ENCODE measurements at regions not wholly inside any gene's neighbourhood (a gene's known extent, or its start where the extent isn't known, plus 50 kb on each side); places are given as distances from the start of the nearest gene placed in this dataset.

- no peaks in the 10 kb centered on the region for H3K36me3 ChIP-seq (ENCODE audit: control insufficient read depth in 2 of 2, insufficient read depth in 2 of 2, low read length in 2 of 2)
- no peak overlapping the region for H3K9ac ChIP-seq (ENCODE audit: low read depth in 1 of 2, low read length in 2 of 2)
- no peaks in the 10 kb centered on the region for H3K4me1 ChIP-seq (ENCODE audit: control insufficient read depth in 2 of 2, insufficient read depth in 2 of 2, low read length in 2 of 2)
- no peak overlapping the region for H3K27ac ChIP-seq (ENCODE audit: low read depth in 2 of 2, low read length in 2 of 2)
- no peaks in the 10 kb centered on the region for H3K27me3 ChIP-seq (ENCODE audit: control insufficient read depth in 2 of 2, insufficient read depth in 2 of 2, low read length in 2 of 2)
- no peak overlapping the region for H3K4me3 ChIP-seq (ENCODE audit: low read length in 2 of 2)
- H3K9me3 ChIP-seq (ENCODE audit: control insufficient read depth in 2 of 2, low read length in 2 of 2) = no peaks in the 10 kb centered on the region
These were observed 374.7 kb downstream of the CD109 start for GRCh38 chr6:74070711-74071110.

- Histone ChIP-seq H3K9me3 (ENCODE audit: control insufficient read depth in 2 of 2, low read length in 2 of 2) (no peaks in the 10 kb centered on the region), H3K27ac (ENCODE audit: low read depth in 2 of 2, low read length in 2 of 2) (no peak overlapping the region), H3K9ac (ENCODE audit: low read depth in 1 of 2, low read length in 2 of 2) (no peak overlapping the region), H3K4me3 (ENCODE audit: low read length in 2 of 2) (no peak overlapping the region), H3K4me1 (ENCODE audit: control insufficient read depth in 2 of 2, insufficient read depth in 2 of 2, low read length in 2 of 2) (no peaks in the 10 kb centered on the region), H3K36me3 (ENCODE audit: control insufficient read depth in 2 of 2, insufficient read depth in 2 of 2, low read length in 2 of 2) (no peaks in the 10 kb centered on the region), H3K27me3 (ENCODE audit: control insufficient read depth in 2 of 2, insufficient read depth in 2 of 2, low read length in 2 of 2) (no peaks in the 10 kb centered on the region)
These were observed 374.1 kb downstream of the CD109 start for GRCh38 chr6:74070091-74070490.

GRCh38 chr6:74069089-74069581 lies 373.1 kb downstream of the CD109 start:
- no peaks in the 10 kb centered on the region for H3K27me3 ChIP-seq (ENCODE audit: control insufficient read depth in 2 of 2, insufficient read depth in 2 of 2, low read length in 2 of 2)
- H3K9ac ChIP-seq (ENCODE audit: low read depth in 1 of 2, low read length in 2 of 2) = no peak overlapping the region
- H3K36me3 ChIP-seq (ENCODE audit: control insufficient read depth in 2 of 2, insufficient read depth in 2 of 2, low read length in 2 of 2) = no peaks in the 10 kb centered on the region
- no peaks in the 10 kb centered on the region for H3K4me1 ChIP-seq (ENCODE audit: control insufficient read depth in 2 of 2, insufficient read depth in 2 of 2, low read length in 2 of 2)
- H3K27ac ChIP-seq (ENCODE audit: low read depth in 2 of 2, low read length in 2 of 2) = no peak overlapping the region
- no peaks in the 10 kb centered on the region for H3K9me3 ChIP-seq (ENCODE audit: control insufficient read depth in 2 of 2, low read length in 2 of 2)
- H3K4me3 ChIP-seq (ENCODE audit: low read length in 2 of 2) = no peak overlapping the region

GRCh38 chr6:74066168-74066871 lies 370.3 kb downstream of the CD109 start:
- Histone ChIP-seq H3K36me3 (ENCODE audit: control insufficient read depth in 2 of 2, insufficient read depth in 2 of 2, low read length in 2 of 2) (no peaks in the 10 kb centered on the region), H3K4me1 (ENCODE audit: control insufficient read depth in 2 of 2, insufficient read depth in 2 of 2, low read length in 2 of 2) (no peaks in the 10 kb centered on the region), H3K4me3 (ENCODE audit: low read length in 2 of 2) (no peak overlapping the region), H3K27ac (ENCODE audit: low read depth in 2 of 2, low read length in 2 of 2) (no peak overlapping the region), H3K9me3 (ENCODE audit: control insufficient read depth in 2 of 2, low read length in 2 of 2) (no peaks in the 10 kb centered on the region), H3K27me3 (ENCODE audit: control insufficient read depth in 2 of 2, insufficient read depth in 2 of 2, low read length in 2 of 2) (no peaks in the 10 kb centered on the region), H3K9ac (ENCODE audit: low read depth in 1 of 2, low read length in 2 of 2) (no peak overlapping the region)

GRCh38 chr6:74065705-74066104 lies 369.7 kb downstream of the CD109 start:
- H3K9me3 ChIP-seq (ENCODE audit: control insufficient read depth in 2 of 2, low read length in 2 of 2) = no peaks in the 10 kb centered on the region
- no peak overlapping the region for H3K9ac ChIP-seq (ENCODE audit: low read depth in 1 of 2, low read length in 2 of 2)
- H3K27me3 ChIP-seq (ENCODE audit: control insufficient read depth in 2 of 2, insufficient read depth in 2 of 2, low read length in 2 of 2) = no peaks in the 10 kb centered on the region
- H3K4me3 ChIP-seq (ENCODE audit: low read length in 2 of 2) = no peak overlapping the region
- H3K27ac ChIP-seq (ENCODE audit: low read depth in 2 of 2, low read length in 2 of 2) = no peak overlapping the region
- H3K4me1 ChIP-seq (ENCODE audit: control insufficient read depth in 2 of 2, insufficient read depth in 2 of 2, low read length in 2 of 2) = no peaks in the 10 kb centered on the region
- H3K36me3 ChIP-seq (ENCODE audit: control insufficient read depth in 2 of 2, insufficient read depth in 2 of 2, low read length in 2 of 2) = no peaks in the 10 kb centered on the region

- no peak overlapping the region for H3K4me3 ChIP-seq (ENCODE audit: low read length in 2 of 2)
- no peak overlapping the region for H3K27ac ChIP-seq (ENCODE audit: low read depth in 2 of 2, low read length in 2 of 2)
- H3K4me1 ChIP-seq (ENCODE audit: control insufficient read depth in 2 of 2, insufficient read depth in 2 of 2, low read length in 2 of 2) = no peaks in the 10 kb centered on the region
- no peak overlapping the region for H3K9ac ChIP-seq (ENCODE audit: low read depth in 1 of 2, low read length in 2 of 2)
- H3K27me3 ChIP-seq (ENCODE audit: control insufficient read depth in 2 of 2, insufficient read depth in 2 of 2, low read length in 2 of 2) = no peaks in the 10 kb centered on the region
- no peaks in the 10 kb centered on the region for H3K9me3 ChIP-seq (ENCODE audit: control insufficient read depth in 2 of 2, low read length in 2 of 2)
- H3K36me3 ChIP-seq (ENCODE audit: control insufficient read depth in 2 of 2, insufficient read depth in 2 of 2, low read length in 2 of 2) = no peaks in the 10 kb centered on the region
These were observed 367.4 kb downstream of the CD109 start for GRCh38 chr6:74063391-74063790.

- Histone ChIP-seq H3K27me3 (ENCODE audit: control insufficient read depth in 2 of 2, insufficient read depth in 2 of 2, low read length in 2 of 2) (no peaks in the 10 kb centered on the region), H3K9ac (ENCODE audit: low read depth in 1 of 2, low read length in 2 of 2) (no peak overlapping the region), H3K9me3 (ENCODE audit: control insufficient read depth in 2 of 2, low read length in 2 of 2) (no peaks in the 10 kb centered on the region), H3K4me3 (ENCODE audit: low read length in 2 of 2) (no peak overlapping the region), H3K4me1 (ENCODE audit: control insufficient read depth in 2 of 2, insufficient read depth in 2 of 2, low read length in 2 of 2) (no peaks in the 10 kb centered on the region), H3K36me3 (ENCODE audit: control insufficient read depth in 2 of 2, insufficient read depth in 2 of 2, low read length in 2 of 2) (no peaks in the 10 kb centered on the region), H3K27ac (ENCODE audit: low read depth in 2 of 2, low read length in 2 of 2) (no peak overlapping the region)
These were observed 365.2 kb downstream of the CD109 start for GRCh38 chr6:74061201-74061600.

GRCh38 chr6:74060354-74060753 lies 364.4 kb downstream of the CD109 start:
- Histone ChIP-seq H3K27ac (ENCODE audit: low read depth in 2 of 2, low read length in 2 of 2) (no peak overlapping the region), H3K9ac (ENCODE audit: low read depth in 1 of 2, low read length in 2 of 2) (no peak overlapping the region), H3K9me3 (ENCODE audit: control insufficient read depth in 2 of 2, low read length in 2 of 2) (no peaks in the 10 kb centered on the region), H3K4me3 (ENCODE audit: low read length in 2 of 2) (no peak overlapping the region), H3K27me3 (ENCODE audit: control insufficient read depth in 2 of 2, insufficient read depth in 2 of 2, low read length in 2 of 2) (no peaks in the 10 kb centered on the region), H3K36me3 (ENCODE audit: control insufficient read depth in 2 of 2, insufficient read depth in 2 of 2, low read length in 2 of 2) (no peaks in the 10 kb centered on the region), H3K4me1 (ENCODE audit: control insufficient read depth in 2 of 2, insufficient read depth in 2 of 2, low read length in 2 of 2) (no peaks in the 10 kb centered on the region)

GRCh38 chr6:74058606-74059005 lies 362.6 kb downstream of the CD109 start:
- no peak overlapping the region for H3K4me3 ChIP-seq (ENCODE audit: low read length in 2 of 2)
- no peak overlapping the region for H3K27ac ChIP-seq (ENCODE audit: low read depth in 2 of 2, low read length in 2 of 2)
- no peaks in the 10 kb centered on the region for H3K4me1 ChIP-seq (ENCODE audit: control insufficient read depth in 2 of 2, insufficient read depth in 2 of 2, low read length in 2 of 2)
- no peaks in the 10 kb centered on the region for H3K27me3 ChIP-seq (ENCODE audit: control insufficient read depth in 2 of 2, insufficient read depth in 2 of 2, low read length in 2 of 2)
- no peak overlapping the region for H3K9ac ChIP-seq (ENCODE audit: low read depth in 1 of 2, low read length in 2 of 2)
- H3K36me3 ChIP-seq (ENCODE audit: control insufficient read depth in 2 of 2, insufficient read depth in 2 of 2, low read length in 2 of 2) = no peaks in the 10 kb centered on the region
- H3K9me3 ChIP-seq (ENCODE audit: control insufficient read depth in 2 of 2, low read length in 2 of 2) = no peaks in the 10 kb centered on the region

GRCh38 chr6:74057326-74057725 lies 361.3 kb downstream of the CD109 start:
- Histone ChIP-seq H3K27ac (ENCODE audit: low read depth in 2 of 2, low read length in 2 of 2) (no peak overlapping the region), H3K4me3 (ENCODE audit: low read length in 2 of 2) (no peak overlapping the region), H3K9me3 (ENCODE audit: control insufficient read depth in 2 of 2, low read length in 2 of 2) (no peaks in the 10 kb centered on the region), H3K9ac (ENCODE audit: low read depth in 1 of 2, low read length in 2 of 2) (no peak overlapping the region), H3K4me1 (ENCODE audit: control insufficient read depth in 2 of 2, insufficient read depth in 2 of 2, low read length in 2 of 2) (no peaks in the 10 kb centered on the region), H3K27me3 (ENCODE audit: control insufficient read depth in 2 of 2, insufficient read depth in 2 of 2, low read length in 2 of 2) (no peaks in the 10 kb centered on the region), H3K36me3 (ENCODE audit: control insufficient read depth in 2 of 2, insufficient read depth in 2 of 2, low read length in 2 of 2) (no peaks in the 10 kb centered on the region)
